NCI-H748 treated with DMSO at 0.1 percent for 48 hours (cell line): ENCODE measurements at regions not wholly inside any gene's neighbourhood (a gene's known extent, or its start where the extent isn't known, plus 50 kb on each side); places are given as distances from the start of the nearest gene placed in this dataset.

Experiments used
- DNase-seq: peaks from one replicate; lab custom pipeline; 2025; lab: John Stamatoyannopoulos, UW

DNA sequence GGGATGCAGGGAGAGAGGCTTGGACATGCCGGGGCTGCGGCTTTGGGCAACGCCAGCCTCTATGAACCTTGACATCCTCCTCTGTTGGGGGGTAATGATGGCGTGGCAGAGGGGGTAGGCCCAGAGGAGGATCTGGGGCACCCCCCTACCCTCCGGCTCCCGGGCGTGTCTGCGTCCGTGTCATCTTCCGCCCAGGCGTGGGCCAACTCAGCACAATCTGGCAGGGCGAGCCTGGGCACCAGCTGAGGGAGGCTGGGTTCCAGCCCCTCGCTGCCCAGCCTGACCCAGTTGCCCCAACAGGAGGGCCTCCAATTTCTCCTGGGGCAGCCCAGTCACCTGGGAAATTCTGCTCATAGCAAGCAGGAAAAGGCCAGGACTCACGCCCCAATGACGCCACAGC, 62.9 kb upstream of the IL17B start:
- no peak for DNase-seq

DNA sequence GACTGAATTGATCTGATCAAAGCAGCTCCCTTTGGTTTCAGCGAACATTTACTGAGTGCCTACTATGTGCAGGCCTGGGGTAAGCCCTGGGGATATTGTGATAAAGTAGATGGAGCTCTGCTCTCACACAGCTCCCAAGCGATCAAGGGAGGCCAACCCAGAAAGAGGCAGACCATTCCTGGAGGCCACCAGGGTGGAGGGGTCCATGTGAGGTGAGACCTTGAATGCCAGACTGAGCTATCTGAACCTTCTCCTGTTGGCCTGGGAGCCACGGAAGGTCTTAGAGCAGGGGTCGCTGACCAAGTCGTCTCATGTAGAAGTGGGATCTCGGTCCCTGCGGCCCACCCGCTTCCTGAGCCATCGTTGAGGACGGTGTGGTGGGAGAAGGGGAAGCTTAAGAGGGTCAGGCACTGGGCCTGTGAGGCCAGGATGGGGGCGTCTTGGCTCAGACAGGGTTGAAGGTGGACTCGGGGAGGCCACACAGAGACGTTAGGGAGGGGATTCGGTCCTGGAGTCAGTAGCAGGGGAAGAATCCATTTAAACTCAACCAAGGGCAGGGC, 62.2 kb upstream of the IL17B start:
- DNase-seq: no peak

DNA sequence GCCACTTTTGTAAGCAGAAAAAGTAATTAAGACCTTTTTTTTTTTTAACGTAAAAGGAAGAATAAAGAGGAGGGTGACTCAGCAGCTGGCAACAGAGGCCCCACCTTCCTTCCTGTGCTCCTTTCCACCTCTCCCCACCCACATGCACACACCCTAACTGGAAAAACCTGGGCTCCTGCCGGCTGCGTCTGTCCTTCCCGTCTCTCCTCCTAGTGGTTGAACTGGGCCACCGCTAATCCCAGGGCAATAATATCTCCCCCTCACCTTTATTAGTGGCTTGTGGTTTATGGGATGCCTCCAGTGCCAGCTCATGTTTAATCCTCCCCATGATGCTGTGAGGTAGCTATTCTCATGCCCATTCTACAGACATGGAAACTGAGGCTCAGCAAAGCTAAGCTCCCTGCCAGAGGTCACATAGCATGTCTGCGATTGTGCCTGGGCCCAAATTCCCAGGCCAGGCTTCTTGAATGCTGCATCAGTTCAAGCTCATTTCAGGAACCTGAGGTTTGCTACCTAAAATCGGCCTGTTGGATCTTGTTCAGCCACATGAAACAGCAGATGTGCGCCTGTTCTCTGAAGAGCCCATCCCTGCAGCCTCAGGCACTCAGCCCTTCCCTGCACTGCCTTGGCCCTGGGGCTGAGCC, 60.9 kb upstream of the IL17B start:
- DNase-seq: no peak

DNA sequence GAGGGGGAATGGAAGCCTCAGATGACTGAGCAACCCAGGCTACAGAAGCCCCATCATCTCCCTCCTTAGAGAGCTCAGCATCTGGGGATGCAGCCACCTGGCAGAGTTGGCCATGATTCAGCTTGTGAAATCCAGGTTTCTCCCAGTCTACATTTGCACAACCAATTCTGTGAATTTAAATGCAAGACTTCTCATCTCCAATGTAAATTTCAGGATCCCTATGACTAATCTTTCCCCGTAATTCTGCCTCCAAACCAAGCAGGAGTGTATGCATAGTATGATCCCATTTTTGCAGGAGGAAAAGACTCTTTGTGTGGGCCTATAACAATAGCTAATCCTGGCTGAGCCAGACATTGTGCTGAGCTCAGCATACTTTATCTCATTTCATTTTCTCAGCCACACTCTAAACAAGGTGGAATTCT, 59.6 kb upstream of the IL17B start:
- DNase-seq: no peak

DNA sequence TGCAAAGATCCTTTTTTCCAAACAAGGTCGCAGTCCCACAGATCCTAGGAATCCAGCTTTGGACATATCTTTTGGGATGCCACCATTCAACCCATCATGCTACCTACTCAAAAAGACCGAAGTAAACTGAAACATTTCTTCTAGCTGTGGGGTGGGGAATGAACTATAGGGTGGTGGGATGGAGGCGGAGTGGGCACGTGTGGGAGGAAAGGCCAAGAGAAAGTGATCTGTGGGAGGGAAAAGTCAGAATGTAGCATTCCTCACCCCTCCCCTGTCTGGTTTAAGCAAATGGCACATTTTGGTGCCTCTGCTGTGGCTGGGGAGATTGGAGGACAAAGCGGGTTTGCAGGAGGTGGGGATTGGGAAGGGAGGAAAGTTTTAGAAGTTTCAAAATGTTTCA, 59.2 kb upstream of the IL17B start:
- DNase-seq: no peak

DNA sequence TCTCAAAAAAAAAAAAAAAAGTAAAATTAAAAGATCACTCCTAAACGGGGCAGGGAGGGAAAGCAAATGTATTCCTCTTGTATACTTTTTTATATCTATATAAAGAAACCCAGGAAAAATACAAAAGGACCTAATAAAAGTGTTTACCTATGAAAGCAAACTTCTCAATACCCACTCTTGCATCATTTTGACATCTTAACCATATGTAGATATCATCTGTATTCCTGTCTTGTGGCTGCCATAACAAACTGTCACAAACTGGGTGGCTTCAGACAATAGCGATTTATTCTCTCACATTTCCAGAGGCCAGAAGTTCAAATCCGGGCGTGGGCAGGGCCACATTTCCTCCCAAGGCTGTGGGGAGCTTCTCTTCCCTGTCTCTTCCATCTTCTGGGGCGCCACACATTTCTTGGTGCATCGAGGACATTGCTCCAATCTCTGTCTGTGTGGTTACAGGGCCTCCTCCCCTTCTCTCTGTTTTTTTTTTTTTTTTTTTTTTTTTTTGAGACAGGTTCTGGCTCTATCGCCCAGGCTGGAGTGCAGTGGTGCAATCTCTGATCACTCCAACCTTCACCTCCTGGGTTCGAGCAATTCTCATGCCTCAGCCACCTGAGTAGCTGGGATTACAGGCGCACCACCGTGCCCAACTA, 58.4 kb upstream of the IL17B start:
- no peak for DNase-seq

DNA sequence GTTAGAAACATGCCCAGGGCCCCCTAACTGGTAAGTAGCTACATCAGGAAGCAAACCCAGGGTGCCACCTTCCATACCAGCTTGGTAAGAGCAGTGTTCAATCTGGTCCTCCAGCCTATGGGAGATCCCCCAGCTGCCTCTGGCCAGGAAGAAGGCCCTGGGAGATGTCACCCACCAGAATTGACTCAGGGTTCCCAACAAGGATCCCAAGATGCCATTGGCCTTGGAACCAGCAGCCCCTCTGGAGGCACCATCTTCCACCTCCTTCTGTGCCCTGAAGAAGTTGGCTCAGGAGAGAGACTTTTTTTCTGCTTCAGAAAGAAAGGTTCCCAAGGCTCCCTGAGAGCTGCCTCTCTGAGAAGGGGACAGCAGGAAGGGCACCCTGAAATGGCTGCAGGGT, 56.6 kb upstream of the IL17B start:
- no peak for DNase-seq

DNA sequence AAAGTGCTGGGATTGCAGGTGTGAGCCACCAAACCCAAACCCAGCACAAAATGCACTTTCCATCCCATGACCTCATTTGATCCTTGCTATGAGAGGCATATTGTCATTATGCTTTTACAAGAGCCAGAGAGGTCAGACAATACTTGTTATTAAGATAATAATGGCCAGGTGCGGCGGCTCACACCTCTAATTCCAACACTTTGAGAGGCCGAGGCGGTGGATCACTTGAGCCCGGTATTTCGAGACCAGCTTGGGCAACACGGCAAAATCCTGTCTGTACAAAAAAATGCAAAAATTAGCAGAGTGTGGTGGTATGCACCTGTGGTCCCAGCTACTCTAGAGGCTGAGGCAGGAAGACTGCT, 55.9 kb upstream of the IL17B start:
- DNase-seq: no peak

DNA sequence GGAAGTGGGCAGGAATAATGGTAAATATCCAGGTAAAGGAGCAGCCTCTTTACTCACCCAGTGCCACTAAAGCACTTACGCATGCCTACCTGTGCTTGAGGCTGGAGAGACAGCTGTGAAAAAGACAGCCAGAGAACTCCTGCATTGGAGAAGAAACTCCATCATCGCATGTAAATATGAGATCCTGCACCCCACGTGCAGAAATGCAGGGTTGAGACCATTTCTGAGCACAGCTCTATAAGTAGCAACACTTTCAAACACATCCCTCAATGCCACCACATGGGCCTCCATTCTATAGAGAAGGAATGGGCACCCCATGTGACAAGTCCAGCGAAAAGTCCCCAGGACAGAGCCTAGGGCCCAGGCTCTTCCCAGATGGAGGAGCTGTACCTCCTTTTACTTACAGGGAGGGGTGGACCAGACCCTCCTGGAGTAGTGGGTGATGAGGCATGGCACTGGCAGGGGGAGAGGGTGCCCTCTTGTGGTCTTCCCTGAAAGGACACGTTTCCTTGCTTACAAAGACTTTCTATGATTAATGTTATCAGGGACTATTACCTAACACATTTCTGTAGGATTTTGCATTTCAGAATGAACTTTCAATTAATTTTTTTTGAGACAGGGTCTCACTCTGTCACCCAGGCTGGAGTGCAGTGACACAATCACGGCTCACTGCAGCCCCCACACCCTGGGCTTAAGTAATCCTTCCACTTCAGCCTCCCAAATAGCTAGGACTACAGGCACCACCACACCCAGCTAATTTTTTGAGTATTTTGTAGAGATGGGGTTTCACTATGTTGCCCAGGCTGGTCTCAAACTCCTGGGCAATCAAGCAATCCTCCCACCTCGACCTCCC, 55.3 kb upstream of the IL17B start:
- DNase-seq: peak; percentile 59

DNA sequence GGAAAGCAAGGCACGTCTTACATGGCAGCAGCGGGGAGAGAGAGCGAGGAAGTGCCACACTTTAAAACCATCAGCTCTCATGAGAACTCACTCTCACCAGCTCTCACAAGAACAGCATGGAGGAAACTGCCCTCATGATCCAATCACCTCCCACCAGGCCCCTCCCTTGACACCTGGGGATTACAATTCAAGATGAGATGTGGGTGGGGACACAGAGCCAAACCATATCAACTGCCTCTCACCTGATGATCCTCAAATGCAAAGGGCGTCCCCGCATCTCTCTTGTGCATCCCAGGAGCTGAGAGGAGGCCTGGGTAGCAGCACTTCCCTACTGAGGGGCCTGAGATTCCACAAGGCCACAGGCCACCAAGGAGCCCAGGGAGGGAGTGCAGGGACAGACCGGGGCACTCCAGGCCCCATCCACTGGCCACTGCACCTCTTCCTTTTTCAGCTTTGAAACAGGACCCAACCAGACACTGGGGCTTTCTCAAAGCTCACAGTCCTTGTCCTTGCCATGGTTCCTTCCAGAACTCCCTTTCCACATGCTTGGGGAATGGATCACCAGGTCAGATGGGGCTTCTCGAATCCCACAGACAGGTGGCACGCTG, 54.5 kb upstream of the IL17B start:
- no peak for DNase-seq

DNA sequence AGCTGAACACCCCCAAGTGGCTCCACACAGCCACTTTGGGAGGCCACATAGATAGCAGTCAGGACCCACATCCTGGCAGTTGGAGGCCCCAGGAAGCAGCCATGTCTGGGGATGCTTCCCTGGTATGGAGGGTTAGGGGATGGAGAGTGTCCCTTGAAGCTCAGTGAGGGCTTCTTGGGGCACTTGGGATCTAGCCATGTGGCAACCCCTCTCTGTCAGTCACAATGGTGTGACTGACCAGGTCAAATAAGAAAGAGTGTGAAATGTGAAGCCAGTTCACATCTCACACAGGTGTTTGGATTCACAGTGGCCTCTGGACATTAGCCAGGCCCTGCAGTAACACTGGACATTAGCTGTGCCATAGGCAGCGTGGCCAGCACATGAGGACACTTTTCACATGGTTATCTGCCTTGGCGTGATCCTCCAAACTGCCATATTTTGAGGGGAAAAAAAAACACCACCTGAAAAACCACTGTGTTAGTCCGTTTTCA, 53.9 kb upstream of the IL17B start:
- no peak for DNase-seq

DNA sequence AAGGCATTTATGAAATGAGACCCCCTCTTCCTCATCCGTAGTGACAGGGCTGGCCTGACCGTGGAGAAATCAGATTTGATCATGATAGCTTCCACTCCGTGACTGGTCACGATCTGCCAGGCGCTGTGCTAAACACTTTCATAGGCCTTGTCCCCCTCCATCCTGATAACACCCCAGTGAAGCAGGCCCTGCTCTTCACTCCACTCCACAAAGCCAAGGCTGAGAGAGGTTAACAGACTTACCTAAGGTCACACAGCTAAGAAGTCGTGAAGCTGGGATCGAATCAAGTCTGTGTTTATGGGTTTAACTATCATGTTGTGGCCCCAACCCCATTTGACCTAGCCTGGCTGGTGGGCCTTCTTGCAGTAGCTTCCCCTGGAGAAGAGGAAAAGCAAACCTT, 53.3 kb upstream of the IL17B start:
- DNase-seq: no peak

DNA sequence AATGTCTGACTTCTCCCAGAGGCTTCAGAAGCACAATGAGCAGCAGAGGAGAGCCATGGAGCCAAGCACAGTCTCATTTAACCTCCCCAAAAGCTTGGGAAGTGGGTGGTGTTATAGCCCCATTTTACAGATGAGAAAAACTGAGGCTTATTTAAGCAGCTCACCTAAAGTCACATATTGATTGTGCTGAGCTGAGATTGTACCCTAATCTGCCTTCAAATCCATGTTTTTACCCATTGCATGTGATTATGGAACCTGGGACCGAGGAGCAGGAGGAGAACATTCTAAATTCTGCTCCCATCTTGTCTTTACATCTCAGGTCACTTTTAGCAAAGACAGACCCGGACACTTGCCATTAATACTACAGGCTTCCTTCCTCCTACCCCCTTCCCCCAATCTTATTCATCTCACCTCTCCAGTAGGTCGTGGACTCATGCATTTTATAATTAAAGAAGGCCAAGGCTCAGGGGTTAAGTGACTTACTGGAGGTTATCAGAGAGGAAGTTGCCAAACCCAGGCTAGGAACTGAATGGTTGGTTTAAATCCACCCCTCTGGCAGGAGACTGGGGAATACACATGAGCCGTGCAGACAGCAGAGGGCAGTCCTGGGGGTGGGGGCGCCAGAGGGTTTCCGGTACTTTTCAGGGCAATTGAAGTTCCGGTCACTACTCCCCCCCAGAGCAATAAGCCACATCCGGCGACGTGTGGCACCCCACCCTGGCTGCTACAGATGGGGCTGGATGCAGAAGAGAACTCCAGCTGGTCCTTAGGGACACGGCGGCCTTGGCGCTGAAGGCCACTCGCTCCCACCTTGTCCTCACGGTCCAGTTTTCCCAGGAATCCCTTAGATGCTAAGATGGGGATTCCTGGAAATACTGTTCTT, 51.0 kb upstream of the IL17B start:
- DNase-seq: no peak
